HepG2 (cell line): ENCODE measurements at regions not wholly inside any gene's neighbourhood (a gene's known extent, or its start where the extent isn't known, plus 50 kb on each side); places are given as distances from the start of the nearest gene placed in this dataset.

Experiments
- HHEX ChIP-seq: IDR thresholded peaks from 2 replicates; pipeline ENCODE4 v1.6.1; 2016; ENCODE audit warnings: control low read depth
- HNF4G ChIP-seq, 2 experiments: sonication (generic) in 1 of 2; formaldehyde crosslinking in 1 of 2; IDR thresholded peaks; 2 replicates each; pipeline versions ENCODE4 v1.4.0 to v1.6.1; 2011 to 2020; ENCODE audit warnings: borderline replicate concordance in 2 of 2, low read depth in 2 of 2, mild to moderate bottlenecking in 2 of 2, low read length in 1 of 2, missing genetic modification reagents in 1 of 2, moderate library complexity in 1 of 2
- MZF1 ChIP-seq: sonication (generic); formaldehyde crosslinking; IDR thresholded peaks from 2 replicates; pipeline ENCODE4 v1.8.1; 2023; ENCODE audit warnings: mild to moderate bottlenecking, missing genetic modification reagents, borderline replicate concordance
- NFRKB ChIP-seq: fragments of 450-650 bp; IDR thresholded peaks from 2 replicates; pipeline ENCODE4 v1.6.1; 2017
- POLR2A ChIP-seq, 2 experiments: IDR thresholded peaks; 2 replicates each; pipeline ENCODE4 v1.6.1; 2011; ENCODE audit warnings: low read depth in 2 of 2, low read length in 2 of 2, mild to moderate bottlenecking in 1 of 2, moderate library complexity in 1 of 2; ENCODE audit not compliant: insufficient read depth in 1 of 2
- RBM22 ChIP-seq: fragments of 200-400 bp; formaldehyde crosslinking; optimal IDR thresholded peaks from 2 replicates; pipeline ENCODE3; 2017; ENCODE audit warnings: mild to moderate bottlenecking, low read length, moderate library complexity
- RBM39 ChIP-seq: fragments of 200-400 bp; formaldehyde crosslinking; IDR thresholded peaks from one replicate; pipeline ENCODE4 v1.6.1; 2018; ENCODE audit warnings: antibody characterized with exemption, mild to moderate bottlenecking, low read depth, low read length; ENCODE audit not compliant: poor library complexity, severe bottlenecking
- XBP1 ChIP-seq: sonication (generic); formaldehyde crosslinking; IDR thresholded peaks from 2 replicates; pipeline ENCODE4 v1.5.0; 2020; ENCODE audit warnings: missing genetic modification reagents
- ZBTB42 ChIP-seq: sonication (generic); formaldehyde crosslinking; IDR thresholded peaks from 2 replicates; pipeline ENCODE4 v1.5.0; 2020; ENCODE audit warnings: mild to moderate bottlenecking, missing genetic modification reagents
- ZC3H13 ChIP-seq: sonication (generic); formaldehyde crosslinking; IDR thresholded peaks from 2 replicates; pipeline ENCODE4 v1.8.1; 2023; ENCODE audit warnings: mild to moderate bottlenecking, missing genetic modification reagents, moderate library complexity
- ZNF253 ChIP-seq: sonication (generic); formaldehyde crosslinking; IDR thresholded peaks from 2 replicates; pipeline ENCODE4 v1.8.0; 2022; ENCODE audit warnings: mild to moderate bottlenecking, missing genetic modification reagents, borderline replicate concordance
- ZNF570 ChIP-seq: sonication (generic); formaldehyde crosslinking; IDR thresholded peaks from 2 replicates; pipeline ENCODE4 v1.4.0; 2020; ENCODE audit warnings: mild to moderate bottlenecking, missing genetic modification reagents, borderline replicate concordance
- ZNF670 ChIP-seq: sonication (generic); formaldehyde crosslinking; IDR thresholded peaks from 2 replicates; pipeline ENCODE4 v1.8.0; 2022; ENCODE audit warnings: mild to moderate bottlenecking, missing genetic modification reagents, borderline replicate concordance
- ZSCAN20 ChIP-seq: sonication (generic); formaldehyde crosslinking; IDR thresholded peaks from 2 replicates; pipeline ENCODE4 v1.4.0; 2020; ENCODE audit warnings: missing genetic modification reagents, mild to moderate bottlenecking, borderline replicate concordance
- TF ChIP-seq, protein P1 (sequence below): sonication (generic); formaldehyde crosslinking; IDR thresholded peaks from 2 replicates; pipeline ENCODE4 v1.4.0; 2020; ENCODE audit warnings: mild to moderate bottlenecking, low read depth, missing genetic modification reagents
- TF ChIP-seq, protein P2 (sequence below): sonication (generic); formaldehyde crosslinking; IDR thresholded peaks from 2 replicates; pipeline ENCODE4 v1.4.0; 2020; ENCODE audit warnings: missing genetic modification reagents
- TF ChIP-seq, protein P3 (sequence below): IDR thresholded peaks from 2 replicates; pipeline ENCODE4 v1.6.1; 2016; ENCODE audit warnings: control low read depth
- TF ChIP-seq, protein P4 (sequence below): sonication (generic); IDR thresholded peaks from 2 replicates; pipeline ENCODE4 v1.6.1; 2016; ENCODE audit warnings: low read depth, borderline replicate concordance
- TF ChIP-seq, protein P5 (sequence below): sonication (generic); formaldehyde crosslinking; conservative IDR thresholded peaks from 2 replicates; pipeline ENCODE4 v1.8.0; 2022; ENCODE audit warnings: low read depth, missing genetic modification reagents
- TF ChIP-seq, protein P6 (sequence below): sonication (generic); formaldehyde crosslinking; IDR thresholded peaks from 2 replicates; pipeline ENCODE4 v1.8.1; 2022; ENCODE audit warnings: mild to moderate bottlenecking, missing genetic modification reagents
- TF ChIP-seq, protein P7 (sequence below): sonication (generic); formaldehyde crosslinking; IDR thresholded peaks from 2 replicates; pipeline ENCODE4 v1.4.0; 2020; ENCODE audit warnings: mild to moderate bottlenecking, low read depth, missing genetic modification reagents

DNA sequence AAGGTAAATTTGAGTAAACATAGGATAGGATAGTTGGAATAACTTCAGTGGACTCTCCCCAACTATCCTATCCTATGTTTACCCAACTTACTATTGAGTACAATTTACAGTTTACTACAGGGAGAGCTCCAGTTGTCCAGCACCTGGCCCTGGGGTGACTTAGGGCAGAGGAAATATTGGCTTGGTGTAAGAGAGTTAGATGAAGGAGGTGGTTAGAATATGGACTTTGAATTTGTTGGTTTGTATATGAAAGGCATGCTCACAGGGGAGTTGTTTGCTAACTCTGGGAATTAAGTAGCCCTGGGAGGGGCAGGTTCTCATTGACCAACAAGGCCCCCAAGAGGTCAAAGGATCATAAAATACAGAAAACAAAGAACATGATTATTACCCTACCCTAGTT lies 497.7 kb downstream of the ARL4A start (continued):
- TF ChIP-seq, protein P1, sequence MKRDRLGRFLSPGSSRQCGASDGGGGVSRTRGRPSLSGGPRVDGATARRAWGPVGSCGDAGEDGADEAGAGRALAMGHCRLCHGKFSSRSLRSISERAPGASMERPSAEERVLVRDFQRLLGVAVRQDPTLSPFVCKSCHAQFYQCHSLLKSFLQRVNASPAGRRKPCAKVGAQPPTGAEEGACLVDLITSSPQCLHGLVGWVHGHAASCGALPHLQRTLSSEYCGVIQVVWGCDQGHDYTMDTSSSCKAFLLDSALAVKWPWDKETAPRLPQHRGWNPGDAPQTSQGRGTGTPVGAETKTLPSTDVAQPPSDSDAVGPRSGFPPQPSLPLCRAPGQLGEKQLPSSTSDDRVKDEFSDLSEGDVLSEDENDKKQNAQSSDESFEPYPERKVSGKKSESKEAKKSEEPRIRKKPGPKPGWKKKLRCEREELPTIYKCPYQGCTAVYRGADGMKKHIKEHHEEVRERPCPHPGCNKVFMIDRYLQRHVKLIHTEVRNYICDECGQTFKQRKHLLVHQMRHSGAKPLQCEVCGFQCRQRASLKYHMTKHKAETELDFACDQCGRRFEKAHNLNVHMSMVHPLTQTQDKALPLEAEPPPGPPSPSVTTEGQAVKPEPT (CRISPR knock-in tag): no peak
- TF ChIP-seq, protein P2, sequence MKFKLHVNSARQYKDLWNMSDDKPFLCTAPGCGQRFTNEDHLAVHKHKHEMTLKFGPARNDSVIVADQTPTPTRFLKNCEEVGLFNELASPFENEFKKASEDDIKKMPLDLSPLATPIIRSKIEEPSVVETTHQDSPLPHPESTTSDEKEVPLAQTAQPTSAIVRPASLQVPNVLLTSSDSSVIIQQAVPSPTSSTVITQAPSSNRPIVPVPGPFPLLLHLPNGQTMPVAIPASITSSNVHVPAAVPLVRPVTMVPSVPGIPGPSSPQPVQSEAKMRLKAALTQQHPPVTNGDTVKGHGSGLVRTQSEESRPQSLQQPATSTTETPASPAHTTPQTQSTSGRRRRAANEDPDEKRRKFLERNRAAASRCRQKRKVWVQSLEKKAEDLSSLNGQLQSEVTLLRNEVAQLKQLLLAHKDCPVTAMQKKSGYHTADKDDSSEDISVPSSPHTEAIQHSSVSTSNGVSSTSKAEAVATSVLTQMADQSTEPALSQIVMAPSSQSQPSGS (CRISPR knock-in tag): peak; percentile 61; the same call in 1 of the 2 replicates
- TF ChIP-seq MZF1 (CRISPR knock-in tag) (no peak), RBM22 (no peak), HHEX (CRISPR knock-in tag) (peak; percentile 90), HNF4G (IDR thresholded peaks at IDR 0.05; ENCODE audit: borderline replicate concordance, low read depth, low read length) (peak; percentile 90), HNF4G (CRISPR knock-in tag; IDR thresholded peaks at IDR 0.05; ENCODE audit: borderline replicate concordance, low read depth) (peak; percentile 80; the same call in 1 of the 2 replicates), ZNF253 (CRISPR knock-in tag) (no peak), ZNF670 (CRISPR knock-in tag) (no peak), RBM39 (no peak), NFRKB (no peak), ZC3H13 (no peak), ZNF570 (CRISPR knock-in tag) (no peak), ZBTB42 (CRISPR knock-in tag) (no peak), POLR2A (IDR thresholded peaks at IDR 0.05; ENCODE audit: insufficient read depth in 1 of 2, low read depth in 2 of 2, low read length in 2 of 2) (no peak), XBP1 (CRISPR knock-in tag) (no peak), ZSCAN20 (CRISPR knock-in tag) (no peak)
- TF ChIP-seq, protein P3, sequence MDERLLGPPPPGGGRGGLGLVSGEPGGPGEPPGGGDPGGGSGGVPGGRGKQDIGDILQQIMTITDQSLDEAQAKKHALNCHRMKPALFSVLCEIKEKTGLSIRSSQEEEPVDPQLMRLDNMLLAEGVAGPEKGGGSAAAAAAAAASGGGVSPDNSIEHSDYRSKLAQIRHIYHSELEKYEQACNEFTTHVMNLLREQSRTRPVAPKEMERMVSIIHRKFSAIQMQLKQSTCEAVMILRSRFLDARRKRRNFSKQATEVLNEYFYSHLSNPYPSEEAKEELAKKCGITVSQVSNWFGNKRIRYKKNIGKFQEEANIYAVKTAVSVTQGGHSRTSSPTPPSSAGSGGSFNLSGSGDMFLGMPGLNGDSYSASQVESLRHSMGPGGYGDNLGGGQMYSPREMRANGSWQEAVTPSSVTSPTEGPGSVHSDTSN (CRISPR knock-in tag): no peak
- TF ChIP-seq, protein P4, sequence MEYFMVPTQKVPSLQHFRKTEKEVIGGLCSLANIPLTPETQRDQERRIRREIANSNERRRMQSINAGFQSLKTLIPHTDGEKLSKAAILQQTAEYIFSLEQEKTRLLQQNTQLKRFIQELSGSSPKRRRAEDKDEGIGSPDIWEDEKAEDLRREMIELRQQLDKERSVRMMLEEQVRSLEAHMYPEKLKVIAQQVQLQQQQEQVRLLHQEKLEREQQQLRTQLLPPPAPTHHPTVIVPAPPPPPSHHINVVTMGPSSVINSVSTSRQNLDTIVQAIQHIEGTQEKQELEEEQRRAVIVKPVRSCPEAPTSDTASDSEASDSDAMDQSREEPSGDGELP: no peak
- TF ChIP-seq, protein P5, sequence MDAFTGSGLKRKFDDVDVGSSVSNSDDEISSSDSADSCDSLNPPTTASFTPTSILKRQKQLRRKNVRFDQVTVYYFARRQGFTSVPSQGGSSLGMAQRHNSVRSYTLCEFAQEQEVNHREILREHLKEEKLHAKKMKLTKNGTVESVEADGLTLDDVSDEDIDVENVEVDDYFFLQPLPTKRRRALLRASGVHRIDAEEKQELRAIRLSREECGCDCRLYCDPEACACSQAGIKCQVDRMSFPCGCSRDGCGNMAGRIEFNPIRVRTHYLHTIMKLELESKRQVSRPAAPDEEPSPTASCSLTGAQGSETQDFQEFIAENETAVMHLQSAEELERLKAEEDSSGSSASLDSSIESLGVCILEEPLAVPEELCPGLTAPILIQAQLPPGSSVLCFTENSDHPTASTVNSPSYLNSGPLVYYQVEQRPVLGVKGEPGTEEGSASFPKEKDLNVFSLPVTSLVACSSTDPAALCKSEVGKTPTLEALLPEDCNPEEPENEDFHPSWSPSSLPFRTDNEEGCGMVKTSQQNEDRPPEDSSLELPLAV: no peak
- TF ChIP-seq, protein P6, sequence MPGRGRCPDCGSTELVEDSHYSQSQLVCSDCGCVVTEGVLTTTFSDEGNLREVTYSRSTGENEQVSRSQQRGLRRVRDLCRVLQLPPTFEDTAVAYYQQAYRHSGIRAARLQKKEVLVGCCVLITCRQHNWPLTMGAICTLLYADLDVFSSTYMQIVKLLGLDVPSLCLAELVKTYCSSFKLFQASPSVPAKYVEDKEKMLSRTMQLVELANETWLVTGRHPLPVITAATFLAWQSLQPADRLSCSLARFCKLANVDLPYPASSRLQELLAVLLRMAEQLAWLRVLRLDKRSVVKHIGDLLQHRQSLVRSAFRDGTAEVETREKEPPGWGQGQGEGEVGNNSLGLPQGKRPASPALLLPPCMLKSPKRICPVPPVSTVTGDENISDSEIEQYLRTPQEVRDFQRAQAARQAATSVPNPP (CRISPR knock-in tag): peak; percentile 33; the same call in 1 of the 2 replicates
- TF ChIP-seq, protein P7, sequence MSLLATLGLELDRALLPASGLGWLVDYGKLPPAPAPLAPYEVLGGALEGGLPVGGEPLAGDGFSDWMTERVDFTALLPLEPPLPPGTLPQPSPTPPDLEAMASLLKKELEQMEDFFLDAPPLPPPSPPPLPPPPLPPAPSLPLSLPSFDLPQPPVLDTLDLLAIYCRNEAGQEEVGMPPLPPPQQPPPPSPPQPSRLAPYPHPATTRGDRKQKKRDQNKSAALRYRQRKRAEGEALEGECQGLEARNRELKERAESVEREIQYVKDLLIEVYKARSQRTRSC (CRISPR knock-in tag): no peak
